Esophagus squamous epithelium (tissue), 5 donors: ENCODE measurements at regions not wholly inside any gene's neighbourhood (a gene's known extent, or its start where the extent isn't known, plus 50 kb on each side); places are given as distances from the start of the nearest gene placed in this dataset.

Experiments
- DNase-seq: peaks from one replicate; lab custom pipeline; 2025; lab: John Stamatoyannopoulos, UW
- H3K27ac ChIP-seq, 4 donors: fragments of 200-600 bp; sonication (generic); one replicate each; pipeline ENCODE4 v1.5.1; 2016 to 2019; ENCODE audit warnings: mild to moderate bottlenecking in 1 of 4
- H3K27me3 ChIP-seq, 4 donors: fragments of 200-600 bp; sonication (generic); 1 replicate in 3 of 4; 2 replicates in 1 of 4; pipeline versions ENCODE4 v1.5.1 to v1.6.0; 2017 to 2021; ENCODE audit warnings: antibody characterized with exemption in 1 of 4
- H3K36me3 ChIP-seq, 3 donors: fragments of 200-600 bp; sonication (generic); one replicate each; pipeline ENCODE4 v1.5.1; 2016 to 2019
- H3K4me1 ChIP-seq, 3 donors: fragments of 200-600 bp; sonication (generic); one replicate each; pipeline ENCODE4 v1.5.1; 2017 to 2019
- H3K4me3 ChIP-seq, 4 donors: fragments of 200-600 bp; sonication (generic); 1 replicate in 3 of 4; 2 replicates in 1 of 4; pipeline ENCODE4 v1.5.1; 2016 to 2019; ENCODE audit warnings: mild to moderate bottlenecking in 2 of 4, moderate library complexity in 1 of 4
- H3K9me3 ChIP-seq, 3 donors: fragments of 200-600 bp; sonication (generic); one replicate each; pipeline ENCODE4 v1.5.1; 2016 to 2019
- POLR2A ChIP-seq, 4 donors: fragments of 450-650 bp; IDR thresholded peaks; one replicate each; pipeline ENCODE4 v1.6.1; 2017; ENCODE audit warnings: antibody characterized with exemption in 4 of 4, mild to moderate bottlenecking in 4 of 4, moderate library complexity in 3 of 4
- WGBS, 2 donors: methylation state at CpG; one replicate each; pipeline ENCODE4 v1.1.5; 2018; 5-methylcytosine and 5-hydroxymethylcytosine counted together
- intact Hi-C: fragments of 100-400 bp; cut with DNase I; formaldehyde crosslinking; loops from one replicate; pipeline ENCODE4 v1.15.0; 2022
- TF ChIP-seq, protein P1 (sequence below), 6 experiments: fragments of 450-650 bp in 4 of 6; fragments of 200-600 bp in 2 of 6; sonication (generic) in 2 of 6; IDR thresholded peaks; one replicate each; pipeline ENCODE4 v1.5.1; 2016 to 2019; ENCODE audit warnings: antibody characterized with exemption in 6 of 6, mild to moderate bottlenecking in 4 of 6, moderate library complexity in 4 of 6
- donor health status: DM: yes; HTN: yes; CAD: no.

DNA sequence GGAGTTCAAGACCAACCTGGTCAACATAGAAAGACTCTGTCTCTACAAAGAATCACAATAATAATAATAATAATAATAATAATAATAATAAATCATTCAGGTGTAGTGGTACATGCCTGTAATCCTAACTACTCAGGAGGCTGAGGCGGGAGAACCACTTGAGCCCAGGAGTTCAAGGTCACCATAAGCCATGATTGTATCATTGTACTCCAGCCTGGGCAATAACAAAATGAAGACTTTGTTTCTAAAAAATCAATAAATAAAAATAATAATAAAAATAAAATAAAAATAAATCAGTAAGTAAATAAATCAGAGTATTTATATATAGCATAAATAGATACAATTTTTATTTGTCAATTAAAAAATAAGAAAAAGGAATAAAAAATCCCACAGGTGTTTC lies 1636.4 kb downstream of the SLITRK1 start:
- intact Hi-C loops, result no loop called here
- Histone ChIP-seq H3K4me1 (no peaks in the 10 kb centered on the region), H3K36me3 (no peaks in the 10 kb centered on the region), H3K4me3 (no peak overlapping the region), H3K27ac (no peak overlapping the region), H3K9me3 (no peaks in the 10 kb centered on the region), H3K27me3 (no peaks in the 10 kb centered on the region)
- WGBS, 2 donors, result 88 to 92% methylated on average over 1 of the region's 1 CpG
- no peak for TF ChIP-seq POLR2A (IDR thresholded peaks at IDR 0.05)
- TF ChIP-seq, protein P1, sequence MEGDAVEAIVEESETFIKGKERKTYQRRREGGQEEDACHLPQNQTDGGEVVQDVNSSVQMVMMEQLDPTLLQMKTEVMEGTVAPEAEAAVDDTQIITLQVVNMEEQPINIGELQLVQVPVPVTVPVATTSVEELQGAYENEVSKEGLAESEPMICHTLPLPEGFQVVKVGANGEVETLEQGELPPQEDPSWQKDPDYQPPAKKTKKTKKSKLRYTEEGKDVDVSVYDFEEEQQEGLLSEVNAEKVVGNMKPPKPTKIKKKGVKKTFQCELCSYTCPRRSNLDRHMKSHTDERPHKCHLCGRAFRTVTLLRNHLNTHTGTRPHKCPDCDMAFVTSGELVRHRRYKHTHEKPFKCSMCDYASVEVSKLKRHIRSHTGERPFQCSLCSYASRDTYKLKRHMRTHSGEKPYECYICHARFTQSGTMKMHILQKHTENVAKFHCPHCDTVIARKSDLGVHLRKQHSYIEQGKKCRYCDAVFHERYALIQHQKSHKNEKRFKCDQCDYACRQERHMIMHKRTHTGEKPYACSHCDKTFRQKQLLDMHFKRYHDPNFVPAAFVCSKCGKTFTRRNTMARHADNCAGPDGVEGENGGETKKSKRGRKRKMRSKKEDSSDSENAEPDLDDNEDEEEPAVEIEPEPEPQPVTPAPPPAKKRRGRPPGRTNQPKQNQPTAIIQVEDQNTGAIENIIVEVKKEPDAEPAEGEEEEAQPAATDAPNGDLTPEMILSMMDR (IDR thresholded peaks at IDR 0.05), result no peak
- no peak for DNase-seq

DNA sequence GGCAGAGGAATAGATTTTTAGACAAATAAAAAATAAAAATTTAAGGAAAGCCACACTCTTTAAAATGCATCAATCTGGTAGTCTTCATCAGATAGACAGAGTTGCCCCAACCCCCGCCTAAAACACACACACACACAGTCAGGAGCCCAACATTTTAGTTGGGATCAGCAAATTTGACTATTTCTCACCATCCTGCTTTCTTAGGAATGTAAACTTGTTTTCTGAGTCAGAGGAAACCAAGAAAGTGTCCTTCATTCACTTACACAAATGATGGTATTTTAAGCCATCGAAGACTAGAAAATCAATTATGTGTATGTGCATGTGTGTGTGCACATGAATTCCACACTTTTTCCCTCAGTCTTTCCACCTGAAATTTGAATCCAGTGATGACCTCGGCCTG lies 1657.5 kb downstream of the SLITRK1 start:
- intact Hi-C loops, result no loop called here
- no peak for DNase-seq
- H3K36me3 ChIP-seq, result no peaks in the 10 kb centered on the region
- no peaks in the 10 kb centered on the region for H3K27me3 ChIP-seq
- no peak overlapping the region for H3K4me3 ChIP-seq
- no peaks in the 10 kb centered on the region for H3K4me1 ChIP-seq
- peaks cover 0 to 5% (median 0%) of the 10 kb centered on the region in 3 donors for H3K9me3 ChIP-seq
- 49 to 66% methylated on average over 3 of the region's 3 CpGs for WGBS, 2 donors
- H3K27ac ChIP-seq, result no peak overlapping the region
- TF ChIP-seq, protein P1 (IDR thresholded peaks at IDR 0.05), result no peak
- TF ChIP-seq POLR2A (IDR thresholded peaks at IDR 0.05), result no peak

DNA sequence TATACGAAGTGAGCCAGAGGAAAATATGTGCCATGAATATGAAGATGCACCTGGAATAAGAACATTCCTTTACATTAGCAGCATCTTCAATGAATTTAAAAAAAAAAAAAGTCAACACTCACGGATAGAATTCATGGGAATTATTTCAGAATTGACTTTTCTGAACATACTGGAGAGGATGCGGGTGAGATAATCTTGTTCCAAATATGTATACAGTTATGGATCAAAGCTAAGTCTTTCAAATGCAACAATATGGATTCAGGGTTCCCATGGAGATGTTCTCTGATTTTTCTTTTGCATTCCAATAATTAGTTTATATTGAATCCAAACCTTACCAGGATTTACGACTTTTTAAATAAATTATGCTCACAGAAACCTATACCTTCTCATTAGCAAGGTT lies 1660.7 kb downstream of the SLITRK1 start:
- no peak for DNase-seq
- peaks cover 0 to 1% (median 0%) of the 10 kb centered on the region in 3 donors for H3K9me3 ChIP-seq
- intact Hi-C loops, result no loop called here

DNA sequence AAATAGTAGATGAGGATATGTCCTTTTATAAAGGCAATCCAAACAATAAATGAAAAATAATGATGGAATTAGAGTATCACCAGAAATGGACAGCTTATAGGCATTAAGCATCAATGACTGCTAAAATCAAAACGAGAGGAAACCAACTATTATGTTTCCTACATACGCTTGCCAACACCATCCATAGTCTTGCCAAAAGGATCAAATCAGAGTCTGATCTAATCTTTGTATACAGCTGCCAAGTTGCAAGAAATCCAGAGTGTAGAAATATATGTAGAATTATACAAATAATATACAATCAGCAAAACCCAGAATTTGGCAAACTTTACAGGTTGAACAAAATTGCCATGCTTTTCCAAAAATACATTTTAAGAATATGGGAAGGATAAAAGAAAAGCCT lies 1661.6 kb downstream of the SLITRK1 start:
- Histone ChIP-seq H3K27ac (no peak overlapping the region), H3K4me1 (no peaks in the 10 kb centered on the region), H3K4me3 (no peak overlapping the region), H3K27me3 (no peaks in the 10 kb centered on the region), H3K9me3 (peaks cover 0 to 11% (median 2%) of the 10 kb centered on the region in 3 donors), H3K36me3 (no peaks in the 10 kb centered on the region)
- DNase-seq, result no peak
- TF ChIP-seq POLR2A (IDR thresholded peaks at IDR 0.05), result no peak
- TF ChIP-seq, protein P1 (IDR thresholded peaks at IDR 0.05), result no peak
- WGBS, 2 donors, result 20 to 37% methylated on average over 2 of the region's 2 CpGs
- intact Hi-C loops, result no loop called here

More for the DNA sequence above, 1660.7 kb downstream of the SLITRK1 start:
- Histone ChIP-seq H3K4me1 (no peaks in the 10 kb centered on the region), H3K27me3 (no peaks in the 10 kb centered on the region), H3K27ac (no peak overlapping the region), H3K4me3 (no peak overlapping the region), H3K36me3 (no peaks in the 10 kb centered on the region)
- 78 to 80% methylated on average over 4 of the region's 4 CpGs for WGBS, 2 donors
- no peak for TF ChIP-seq POLR2A (IDR thresholded peaks at IDR 0.05)
- TF ChIP-seq, protein P1 (IDR thresholded peaks at IDR 0.05), result no peak

DNA sequence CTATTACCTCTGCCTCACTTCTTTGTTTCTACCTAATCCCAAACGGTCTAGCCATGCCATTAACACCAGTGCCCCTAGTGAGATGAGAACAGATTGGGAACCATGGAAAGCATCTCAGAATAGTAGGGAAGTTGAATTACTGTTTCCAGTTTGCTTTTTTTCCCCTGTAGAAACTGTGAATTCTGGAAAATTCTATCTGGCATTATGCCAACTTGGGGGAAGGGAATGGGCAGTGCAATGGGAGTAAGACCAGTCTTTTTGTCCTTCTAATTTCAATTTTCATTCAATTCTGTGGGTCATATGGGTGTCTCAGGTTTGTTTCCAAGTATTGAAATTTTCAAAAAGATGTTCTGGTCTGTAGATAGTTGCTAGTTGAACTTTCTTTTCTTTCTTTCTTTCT lies 1666.1 kb downstream of the SLITRK1 start:
- intact Hi-C loops, result no loop called here
- Histone ChIP-seq H3K36me3 (no peaks in the 10 kb centered on the region), H3K4me1 (no peaks in the 10 kb centered on the region), H3K27me3 (no peaks in the 10 kb centered on the region), H3K9me3 (peaks cover 0 to 15% (median 5%) of the 10 kb centered on the region in 3 donors), H3K4me3 (no peak overlapping the region), H3K27ac (no peak overlapping the region)
- DNase-seq, result no peak
- WGBS, 2 donors, result 50 to 63% methylated on average over 1 of the region's 1 CpG
- TF ChIP-seq, protein P1 (IDR thresholded peaks at IDR 0.05), result no peak
